Karpas-422 (cell line): ENCODE measurements at regions not wholly inside any gene's neighbourhood (a gene's known extent, or its start where the extent isn't known, plus 50 kb on each side); places are given as distances from the start of the nearest gene placed in this dataset.

Experiments
- DNase-seq: peaks from one replicate; pipeline ENCODE4 v3.0.0-alpha.2; 2015
- H2AFZ ChIP-seq: fragments of 200-600 bp; sonication (generic); 2 replicates; pipeline ENCODE4 v1.6.1; 2014; ENCODE audit warnings: antibody characterized with exemption, low read length, mixed read lengths
- H3K27ac ChIP-seq: fragments of 200-600 bp; sonication (generic); 2 replicates; pipeline ENCODE4 v1.5.1; 2014; ENCODE audit warnings: mild to moderate bottlenecking, low read length, moderate library complexity
- H3K27me3 ChIP-seq: fragments of 200-600 bp; sonication (generic); 2 replicates; pipeline ENCODE4 v1.6.1; 2014; ENCODE audit warnings: low read length, mixed read lengths
- H3K36me3 ChIP-seq: fragments of 200-600 bp; sonication (generic); 2 replicates; pipeline ENCODE4 v1.6.1; 2014; ENCODE audit warnings: low read length, mixed read lengths; ENCODE audit not compliant: insufficient read depth
- H3K4me1 ChIP-seq: fragments of 200-600 bp; sonication (generic); 2 replicates; pipeline ENCODE4 v1.6.1; 2014; ENCODE audit warnings: mild to moderate bottlenecking, low read length, mixed read lengths
- H3K4me2 ChIP-seq: fragments of 200-600 bp; sonication (generic); 2 replicates; pipeline ENCODE4 v1.6.1; 2014; ENCODE audit warnings: low read length, low read depth, mild to moderate bottlenecking; ENCODE audit not compliant: poor library complexity, severe bottlenecking
- H3K4me3 ChIP-seq: fragments of 200-600 bp; sonication (generic); 2 replicates; pipeline ENCODE4 v1.5.1; 2014; ENCODE audit warnings: mild to moderate bottlenecking, antibody characterized with exemption, low read length, mixed read lengths
- H3K79me2 ChIP-seq: fragments of 200-600 bp; sonication (generic); 2 replicates; pipeline ENCODE4 v1.6.1; 2014; ENCODE audit warnings: mild to moderate bottlenecking, low read length, mixed read lengths
- H3K9ac ChIP-seq: fragments of 200-600 bp; sonication (generic); 2 replicates; pipeline ENCODE4 v1.6.0; 2014; ENCODE audit warnings: low read length
- H3K9me2 ChIP-seq: fragments of 200-600 bp; sonication (generic), shearing (Covaris generic); replicated peaks from 2 replicates; pipeline ENCODE4 v1.6.0; 2014; ENCODE audit warnings: mild to moderate bottlenecking, low read length, moderate library complexity; ENCODE audit not compliant: insufficient read depth
- H3K9me3 ChIP-seq: fragments of 300-700, 200-600 bp; sonication (generic); 2 replicates; pipeline ENCODE4 v1.6.1; 2014; ENCODE audit warnings: low read length, mixed read lengths
- H4K20me1 ChIP-seq: fragments of 200-600 bp; sonication (generic); 2 replicates; pipeline ENCODE4 v1.6.1; 2014; ENCODE audit warnings: mild to moderate bottlenecking, antibody characterized with exemption, low read length, low read depth; ENCODE audit not compliant: insufficient read depth

DNA sequence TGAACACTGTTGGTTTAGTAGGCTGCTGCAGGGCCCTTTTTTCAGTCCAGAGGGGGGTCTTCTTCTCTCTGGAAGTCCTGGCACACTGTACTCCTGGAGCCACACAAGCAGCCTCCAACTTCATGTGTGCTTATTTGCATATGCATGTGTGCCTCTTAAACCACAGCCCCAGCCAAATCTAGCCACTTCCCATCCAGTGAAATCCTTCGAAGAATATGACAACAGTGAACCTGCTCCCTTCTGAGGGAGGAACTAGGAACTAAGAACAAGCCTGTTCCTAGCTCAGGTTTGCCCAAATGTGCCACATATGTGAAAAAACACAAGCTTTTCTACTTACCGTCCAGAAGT, 348.5 kb downstream of the FOXO1 start:
- DNase-seq = no peak

GRCh38 chr13:40318366-40318765, 348.1 kb downstream of the FOXO1 start:
- no peak overlapping the region for H3K4me3 ChIP-seq
- H3K79me2 ChIP-seq = no peaks in the 10 kb centered on the region
- no peaks in the 10 kb centered on the region for H3K36me3 ChIP-seq
- H3K4me2 ChIP-seq = peak overlapping the region; percentile 29
- H3K27me3 ChIP-seq = no peaks in the 10 kb centered on the region
- H3K27ac ChIP-seq = no peak overlapping the region
- H4K20me1 ChIP-seq = no peaks in the 10 kb centered on the region
- peaks cover 16% of the 10 kb centered on the region for H3K4me1 ChIP-seq
- H3K9ac ChIP-seq = no peak overlapping the region
- DNase-seq = no peak
- no peak overlapping the region for H2AFZ ChIP-seq
- no peaks in the 10 kb centered on the region for H3K9me2 ChIP-seq
- H3K9me3 ChIP-seq = no peaks in the 10 kb centered on the region

More for the DNA sequence above, 348.5 kb downstream of the FOXO1 start:
- Histone ChIP-seq H3K27ac (no peak overlapping the region), H3K4me2 (peak overlapping the region; percentile 29), H3K9ac (no peak overlapping the region), H3K4me1 (peaks cover 16% of the 10 kb centered on the region), H3K27me3 (no peaks in the 10 kb centered on the region), H2AFZ (no peak overlapping the region), H3K9me2 (no peaks in the 10 kb centered on the region), H3K4me3 (no peak overlapping the region), H3K79me2 (no peaks in the 10 kb centered on the region), H3K9me3 (no peaks in the 10 kb centered on the region), H4K20me1 (no peaks in the 10 kb centered on the region), H3K36me3 (no peaks in the 10 kb centered on the region)

GRCh38 chr13:40319699-40320579, 346.5 kb downstream of the FOXO1 start:
- Histone ChIP-seq H3K4me3 (no peak overlapping the region), H3K79me2 (no peaks in the 10 kb centered on the region), H3K36me3 (no peaks in the 10 kb centered on the region), H3K27me3 (no peaks in the 10 kb centered on the region), H4K20me1 (no peaks in the 10 kb centered on the region), H3K9me2 (no peaks in the 10 kb centered on the region), H3K4me2 (no peak overlapping the region), H2AFZ (no peak overlapping the region), H3K4me1 (peaks cover 16% of the 10 kb centered on the region), H3K9me3 (no peaks in the 10 kb centered on the region), H3K27ac (no peak overlapping the region), H3K9ac (no peak overlapping the region)
- no peak for DNase-seq

- Histone ChIP-seq H3K36me3 (no peaks in the 10 kb centered on the region), H3K9ac (no peak overlapping the region), H4K20me1 (no peaks in the 10 kb centered on the region), H3K79me2 (no peaks in the 10 kb centered on the region), H3K27me3 (no peaks in the 10 kb centered on the region), H2AFZ (no peak overlapping the region), H3K4me1 (no peaks in the 10 kb centered on the region), H3K9me2 (no peaks in the 10 kb centered on the region), H3K27ac (no peak overlapping the region), H3K4me2 (no peak overlapping the region), H3K4me3 (no peak overlapping the region), H3K9me3 (no peaks in the 10 kb centered on the region)
- no peak for DNase-seq
These were observed 338.4 kb downstream of the FOXO1 start for GRCh38 chr13:40328091-40328490.

DNA sequence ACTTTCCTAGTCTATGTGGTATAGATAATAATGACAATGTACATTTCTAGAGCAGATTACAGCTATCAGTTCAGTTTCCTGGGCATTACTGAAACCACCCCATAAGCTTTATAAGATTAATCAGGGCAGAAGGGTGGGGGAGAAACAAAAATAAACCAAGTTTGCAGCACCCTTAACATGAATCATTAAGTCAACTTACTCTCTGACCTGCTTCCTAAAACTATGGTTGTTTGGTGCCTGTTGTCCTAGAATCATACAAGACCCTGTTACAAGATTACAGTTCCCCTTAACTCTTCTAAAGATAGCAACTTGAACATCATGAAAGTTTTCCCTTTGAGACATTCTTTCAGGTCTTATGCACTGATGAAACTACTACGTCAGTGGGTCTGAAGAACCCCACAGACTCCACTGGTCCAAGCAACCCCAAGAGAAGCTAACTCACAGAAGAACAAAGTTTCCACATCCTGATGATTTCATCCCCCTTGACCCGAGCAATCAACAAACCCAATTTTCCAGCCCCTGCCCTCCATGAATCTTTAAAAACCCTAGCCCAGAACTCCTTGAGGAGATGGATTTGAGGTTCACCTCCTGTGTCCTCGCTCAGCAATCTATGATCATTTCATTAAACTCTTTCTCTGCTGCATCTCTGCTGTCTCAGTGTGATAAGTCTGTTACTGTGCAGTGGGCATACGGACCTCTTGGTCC, 336.5 kb downstream of the FOXO1 start:
- H3K9me3 ChIP-seq = no peaks in the 10 kb centered on the region
- no peak overlapping the region for H3K4me3 ChIP-seq
- H3K27me3 ChIP-seq = no peaks in the 10 kb centered on the region
- H3K36me3 ChIP-seq = no peaks in the 10 kb centered on the region
- no peaks in the 10 kb centered on the region for H3K79me2 ChIP-seq
- no peak overlapping the region for H3K4me2 ChIP-seq
- H3K27ac ChIP-seq = no peak overlapping the region
- no peak for DNase-seq
- no peak overlapping the region for H2AFZ ChIP-seq
- no peak overlapping the region for H3K9ac ChIP-seq
- H3K4me1 ChIP-seq = no peaks in the 10 kb centered on the region
- H4K20me1 ChIP-seq = no peaks in the 10 kb centered on the region
- H3K9me2 ChIP-seq = no peaks in the 10 kb centered on the region

DNA sequence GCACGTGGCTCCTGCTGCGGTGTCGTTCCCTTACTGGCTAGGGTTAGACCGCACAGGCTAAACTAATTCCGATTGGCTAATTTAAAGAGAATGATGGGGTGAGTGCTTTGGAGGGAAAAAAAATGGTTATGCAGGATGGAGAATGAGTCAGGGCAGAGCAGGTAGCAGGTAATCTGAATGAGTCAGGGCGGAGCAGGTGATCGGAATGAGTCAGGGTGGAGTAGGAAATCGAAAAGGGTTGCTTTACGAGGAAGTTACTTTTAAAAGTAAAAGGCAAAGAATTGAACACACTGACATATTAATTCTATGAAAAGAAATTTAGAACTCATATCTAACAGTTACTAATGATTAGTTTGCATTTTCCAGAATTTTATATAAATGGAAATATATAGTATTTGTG, 335.5 kb downstream of the FOXO1 start:
- Histone ChIP-seq H2AFZ (no peak overlapping the region), H3K9me2 (no peaks in the 10 kb centered on the region), H3K9ac (no peak overlapping the region), H3K9me3 (no peaks in the 10 kb centered on the region), H3K27ac (no peak overlapping the region), H3K4me3 (no peak overlapping the region), H3K4me2 (no peak overlapping the region), H4K20me1 (no peaks in the 10 kb centered on the region), H3K79me2 (no peaks in the 10 kb centered on the region), H3K27me3 (no peaks in the 10 kb centered on the region), H3K36me3 (no peaks in the 10 kb centered on the region), H3K4me1 (no peaks in the 10 kb centered on the region)
- no peak for DNase-seq

DNA sequence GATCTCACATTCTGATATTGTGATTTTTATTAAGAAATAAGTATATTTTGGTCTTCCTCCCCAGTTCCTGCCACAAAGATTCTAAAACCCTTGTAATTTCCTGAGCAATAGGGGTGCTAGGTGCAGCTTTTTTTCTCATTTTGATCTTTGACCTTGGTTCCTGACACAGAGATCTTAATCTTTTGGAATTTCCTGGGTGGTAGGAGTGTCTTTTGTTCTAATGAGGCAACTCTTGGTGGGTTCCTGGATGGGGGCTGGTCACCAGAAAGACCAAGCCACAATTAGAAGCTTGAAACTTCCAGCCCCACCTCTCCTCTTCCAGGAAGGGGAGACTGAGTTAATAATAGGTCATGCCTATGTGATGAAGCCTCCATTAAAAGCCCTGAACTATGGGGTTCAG, 334.6 kb downstream of the FOXO1 start:
- Histone ChIP-seq H3K27ac (no peak overlapping the region), H4K20me1 (no peaks in the 10 kb centered on the region), H3K4me1 (no peaks in the 10 kb centered on the region), H3K36me3 (no peaks in the 10 kb centered on the region), H3K79me2 (no peaks in the 10 kb centered on the region), H3K9me2 (no peaks in the 10 kb centered on the region), H3K4me2 (no peak overlapping the region), H3K9me3 (no peaks in the 10 kb centered on the region), H3K27me3 (no peaks in the 10 kb centered on the region), H2AFZ (no peak overlapping the region), H3K4me3 (no peak overlapping the region), H3K9ac (no peak overlapping the region)
- no peak for DNase-seq

GRCh38 chr13:40333226-40333625, 333.2 kb downstream of the FOXO1 start:
- Histone ChIP-seq H2AFZ (no peak overlapping the region), H3K9me3 (no peaks in the 10 kb centered on the region), H3K9me2 (no peaks in the 10 kb centered on the region), H3K9ac (no peak overlapping the region), H3K36me3 (no peaks in the 10 kb centered on the region), H3K4me2 (no peak overlapping the region), H4K20me1 (no peaks in the 10 kb centered on the region), H3K79me2 (no peaks in the 10 kb centered on the region), H3K27ac (no peak overlapping the region), H3K4me3 (no peak overlapping the region), H3K4me1 (no peaks in the 10 kb centered on the region), H3K27me3 (no peaks in the 10 kb centered on the region)
- no peak for DNase-seq
